ENCODE measurements at regions not wholly inside any gene's neighbourhood (a gene's known extent, or its start where the extent isn't known, plus 50 kb on each side); places are given as distances from the start of the nearest gene placed in this dataset.

GRCh38 chr6:132168961-132169360 is 217.8 kb upstream of the CCN2 start:
- DNase-seq (ENCODE audit: extremely low spot score), result no peak
- no peaks in the 10 kb centered on the region for H3K9me3 ChIP-seq
- H3K27ac ChIP-seq (replicated peaks in 1 of 4), result no peak overlapping the region
- WGBS, result 71% methylated on average over 3 of the region's 3 CpGs
- no peak overlapping the region for H3K4me3 ChIP-seq
- TF ChIP-seq POLR2AphosphoS5 (IDR thresholded peaks at IDR 0.05) (no peak), POLR2A (IDR thresholded peaks at IDR 0.05; ENCODE audit: low read depth) (no peak), CTCF (IDR thresholded peaks at IDR 0.05) (no peak), EP300 (IDR thresholded peaks at IDR 0.05) (no peak)
- intact Hi-C loops (cut with DNase I), result no loop called here
- H3K27me3 ChIP-seq, result no peaks in the 10 kb centered on the region
- no peaks in the 10 kb centered on the region for H3K36me3 ChIP-seq
- H3K4me1 ChIP-seq, result peaks cover 0 to 8% (median 2%) of the 10 kb centered on the region in 4 donors

GRCh38 chr6:132167929-132168892 is 217.0 kb upstream of the CCN2 start:
- H3K27me3 ChIP-seq, result no peaks in the 10 kb centered on the region
- 63% methylated on average over 4 of the region's 4 CpGs for WGBS
- no peaks in the 10 kb centered on the region for H3K9me3 ChIP-seq
- no peak overlapping the region for H3K4me3 ChIP-seq
- H3K36me3 ChIP-seq, result no peaks in the 10 kb centered on the region
- peaks cover 0 to 8% (median 2%) of the 10 kb centered on the region in 4 donors for H3K4me1 ChIP-seq
- intact Hi-C loops (cut with DNase I), result no loop called here
- DNase-seq (ENCODE audit: extremely low spot score), result no peak
- peak overlapping the region in 1 of 4 donors; percentile 4 for H3K27ac ChIP-seq (replicated peaks in 1 of 4)
- no peak for TF ChIP-seq POLR2AphosphoS5 (IDR thresholded peaks at IDR 0.05)
- no peak for TF ChIP-seq POLR2A (IDR thresholded peaks at IDR 0.05; ENCODE audit: low read depth)

- TF ChIP-seq POLR2A (IDR thresholded peaks at IDR 0.05; ENCODE audit: low read depth), result no peak
- TF ChIP-seq EP300 (IDR thresholded peaks at IDR 0.05), result no peak
- no peak for TF ChIP-seq CTCF (IDR thresholded peaks at IDR 0.05)
- TF ChIP-seq POLR2AphosphoS5 (IDR thresholded peaks at IDR 0.05), result no peak
- Histone ChIP-seq H3K4me3 (no peak overlapping the region), H3K36me3 (no peaks in the 10 kb centered on the region), H3K27ac (replicated peaks in 1 of 4) (no peak overlapping the region), H3K9me3 (no peaks in the 10 kb centered on the region), H3K4me1 (peaks cover 0 to 8% (median 2%) of the 10 kb centered on the region in 4 donors), H3K27me3 (no peaks in the 10 kb centered on the region)
- no peak for DNase-seq (ENCODE audit: extremely low spot score)
- intact Hi-C loops (cut with DNase I), result no loop called here
- WGBS, result 71% methylated on average over 1 of the region's 1 CpG
Observed at GRCh38 chr6:132166526-132167051, 215.4 kb upstream of the CCN2 start.

- Histone ChIP-seq H3K36me3 (no peaks in the 10 kb centered on the region), H3K27ac (replicated peaks in 1 of 4) (no peak overlapping the region), H3K27me3 (no peaks in the 10 kb centered on the region), H3K9me3 (no peaks in the 10 kb centered on the region), H3K4me3 (no peak overlapping the region), H3K4me1 (peaks cover 0 to 8% (median 2%) of the 10 kb centered on the region in 4 donors)
- intact Hi-C loops (cut with DNase I), result no loop called here
- no peak for TF ChIP-seq POLR2AphosphoS5 (IDR thresholded peaks at IDR 0.05)
- no peak for TF ChIP-seq EP300 (IDR thresholded peaks at IDR 0.05)
- TF ChIP-seq CTCF (IDR thresholded peaks at IDR 0.05), result no peak
- no peak for TF ChIP-seq POLR2A (IDR thresholded peaks at IDR 0.05; ENCODE audit: low read depth)
- 77% methylated on average over 2 of the region's 2 CpGs for WGBS
- no peak for DNase-seq (ENCODE audit: extremely low spot score)
Observed at GRCh38 chr6:132165677-132166076, 214.5 kb upstream of the CCN2 start.

GRCh38 chr6:132161283-132161682 is 210.1 kb upstream of the CCN2 start:
- Histone ChIP-seq H3K9me3 (no peaks in the 10 kb centered on the region), H3K27me3 (no peaks in the 10 kb centered on the region), H3K36me3 (no peaks in the 10 kb centered on the region), H3K4me1 (no peaks in the 10 kb centered on the region), H3K4me3 (no peak overlapping the region), H3K27ac (replicated peaks in 1 of 4) (no peak overlapping the region)
- 28% methylated on average over 3 of the region's 3 CpGs for WGBS
- intact Hi-C loops (cut with DNase I), result loop anchor here (5.0 kb wide), 1 partner anchor 239 kb away; no protein-coding TSS in a partner anchor
- no peak for DNase-seq (ENCODE audit: extremely low spot score)
- TF ChIP-seq POLR2A (IDR thresholded peaks at IDR 0.05; ENCODE audit: low read depth) (no peak), EP300 (IDR thresholded peaks at IDR 0.05) (peak; percentile 17), POLR2AphosphoS5 (IDR thresholded peaks at IDR 0.05) (no peak), CTCF (IDR thresholded peaks at IDR 0.05) (peak; percentile 65 to 69 (median 68))

All from esophagus muscularis mucosa (tissue), 4 donors.